PC-3 (cell line): ENCODE measurements at regions not wholly inside any gene's neighbourhood (a gene's known extent, or its start where the extent isn't known, plus 50 kb on each side); places are given as distances from the start of the nearest gene placed in this dataset.

Experiments used
- ATAC-seq: fragments of 200-7000 bp; cut with Tn5 transposase; 2 replicates; pipeline ENCODE4 v1.9.1; 2020; ENCODE audit warnings: mild to moderate bottlenecking, moderate library complexity
- BruUV-seq: library from RNA; stranded (reverse); fragments of 400-500 nt; replicated peaks from 2 replicates; lab custom pipeline; 2021; lab: Mats Ljungman, UMichigan
- CTCF ChIA-PET: fragments of 300-600 bp; sonication (Branson Sonifier 250); formaldehyde crosslinking; loops from one replicate; lab custom pipeline; 2022; ENCODE audit warnings: antibody characterized with exemption; lab: Charles Lee
- POLR2A ChIA-PET: fragments of 300-600 bp; sonication (Branson Sonifier 250); formaldehyde crosslinking; loops from one replicate; lab custom pipeline; 2022; ENCODE audit warnings: antibody characterized with exemption; ENCODE audit not compliant: unreplicated experiment; lab: Charles Lee
- DNase-seq: peaks from one replicate; pipeline ENCODE4 v3.0.0-alpha.2; 2015
- H2AFZ ChIP-seq: fragments of 300-600 bp; sonication (generic); 2 replicates; pipeline ENCODE4 v1.6.0; 2016; ENCODE audit warnings: antibody characterized with exemption, low read length
- H3F3A ChIP-seq: fragments of 300-600 bp; sonication (generic); one replicate; pipeline ENCODE4 v1.6.0; 2017; ENCODE audit warnings: antibody characterized with exemption, low read length, control low read depth, mild to moderate bottlenecking; ENCODE audit not compliant: unreplicated experiment
- H3K27ac ChIP-seq: fragments of 300-600 bp; sonication (generic); 2 replicates; pipeline ENCODE4 v1.5.1; 2016; ENCODE audit warnings: mild to moderate bottlenecking, low read length
- H3K27me3 ChIP-seq: fragments of 300-600 bp; sonication (generic); 2 replicates; pipeline ENCODE4 v1.6.1; 2016; ENCODE audit warnings: low read length, mixed read lengths
- H3K36me3 ChIP-seq: fragments of 300-600 bp; sonication (generic); 2 replicates; pipeline ENCODE4 v1.6.1; 2016; ENCODE audit warnings: low read depth, mixed run types, low read length, mixed read lengths
- H3K4me1 ChIP-seq: fragments of 300-600 bp; sonication (generic); 2 replicates; pipeline ENCODE4 v1.5.1; 2016; ENCODE audit warnings: low read length; ENCODE audit not compliant: insufficient read depth
- H3K4me2 ChIP-seq: fragments of 300-600 bp; sonication (generic); 2 replicates; pipeline ENCODE4 v1.6.0; 2016; ENCODE audit warnings: low read length
- H3K4me3 ChIP-seq: fragments of 300-600 bp; sonication (generic); 2 replicates; pipeline ENCODE4 v1.5.1; 2016; ENCODE audit warnings: mild to moderate bottlenecking, low read length, mixed read lengths
- H3K79me2 ChIP-seq: fragments of 300-600 bp; sonication (generic); 2 replicates; pipeline ENCODE4 v1.6.1; 2017; ENCODE audit warnings: low read length, mixed read lengths
- H3K9ac ChIP-seq: fragments of 300-600 bp; sonication (generic); 2 replicates; pipeline ENCODE4 v1.6.0; 2016; ENCODE audit warnings: mild to moderate bottlenecking, low read length
- H3K9me2 ChIP-seq: fragments of 300-600 bp; sonication (generic); replicated peaks from 2 replicates; pipeline ENCODE4 v1.6.1; 2016; ENCODE audit warnings: mixed run types, low read length, mixed read lengths
- H3K9me3 ChIP-seq: fragments of 300-600 bp; sonication (generic); 2 replicates; pipeline ENCODE4 v1.6.1; 2016; ENCODE audit warnings: low read length, mixed read lengths
- H4K20me1 ChIP-seq: fragments of 300-600 bp; sonication (generic); 2 replicates; pipeline ENCODE4 v1.6.1; 2016; ENCODE audit warnings: low read length, mixed read lengths
- EZH2 ChIP-seq: fragments of 300-600 bp; sonication (generic); IDR thresholded peaks from one replicate; pipeline ENCODE4 v1.6.1; 2017; ENCODE audit warnings: antibody characterized with exemption, mild to moderate bottlenecking, low read length; ENCODE audit not compliant: unreplicated experiment
- EZH2phosphoT487 ChIP-seq: fragments of 300-600 bp; sonication (generic); IDR thresholded peaks from 2 replicates; pipeline ENCODE4 v1.6.1; 2018; ENCODE audit warnings: mild to moderate bottlenecking, antibody characterized with exemption, low read length, borderline replicate concordance
- intact Hi-C: fragments of 100-400 bp; cut with micrococcal nuclease; formaldehyde crosslinking; loops from 2 replicates; pipeline ENCODE4 v1.9.0; 2023
- TF ChIP-seq, protein P1 (sequence below): fragments of 300-600 bp; sonication (generic); conservative IDR thresholded peaks from 2 replicates; pipeline ENCODE4 v1.5.1; 2017; ENCODE audit warnings: antibody characterized with exemption, low read depth, mild to moderate bottlenecking, low read length

- ChIA-PET CTCF (no interaction called here), POLR2A (no interaction called here)
- no TSS peak for BruUV-seq
- no peaks in the 10 kb centered on the region for H3F3A ChIP-seq
- intact Hi-C loops: no loop called here
- H4K20me1 ChIP-seq: no peaks in the 10 kb centered on the region
- H3K4me2 ChIP-seq: no peak overlapping the region
- no peak overlapping the region for H2AFZ ChIP-seq
- TF ChIP-seq EZH2 (no peak), EZH2phosphoT487 (no peak)
- TF ChIP-seq, protein P1, sequence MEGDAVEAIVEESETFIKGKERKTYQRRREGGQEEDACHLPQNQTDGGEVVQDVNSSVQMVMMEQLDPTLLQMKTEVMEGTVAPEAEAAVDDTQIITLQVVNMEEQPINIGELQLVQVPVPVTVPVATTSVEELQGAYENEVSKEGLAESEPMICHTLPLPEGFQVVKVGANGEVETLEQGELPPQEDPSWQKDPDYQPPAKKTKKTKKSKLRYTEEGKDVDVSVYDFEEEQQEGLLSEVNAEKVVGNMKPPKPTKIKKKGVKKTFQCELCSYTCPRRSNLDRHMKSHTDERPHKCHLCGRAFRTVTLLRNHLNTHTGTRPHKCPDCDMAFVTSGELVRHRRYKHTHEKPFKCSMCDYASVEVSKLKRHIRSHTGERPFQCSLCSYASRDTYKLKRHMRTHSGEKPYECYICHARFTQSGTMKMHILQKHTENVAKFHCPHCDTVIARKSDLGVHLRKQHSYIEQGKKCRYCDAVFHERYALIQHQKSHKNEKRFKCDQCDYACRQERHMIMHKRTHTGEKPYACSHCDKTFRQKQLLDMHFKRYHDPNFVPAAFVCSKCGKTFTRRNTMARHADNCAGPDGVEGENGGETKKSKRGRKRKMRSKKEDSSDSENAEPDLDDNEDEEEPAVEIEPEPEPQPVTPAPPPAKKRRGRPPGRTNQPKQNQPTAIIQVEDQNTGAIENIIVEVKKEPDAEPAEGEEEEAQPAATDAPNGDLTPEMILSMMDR: no peak
- no peak overlapping the region for H3K27ac ChIP-seq
- no peaks in the 10 kb centered on the region for H3K27me3 ChIP-seq
- H3K4me1 ChIP-seq: 0 out of 2 replicates have a peak, but pooled peaks cover 5% of the 10 kb centered on the region
- no peaks in the 10 kb centered on the region for H3K9me3 ChIP-seq
- H3K4me3 ChIP-seq: no peak overlapping the region
- no peaks in the 10 kb centered on the region for H3K79me2 ChIP-seq
- H3K9me2 ChIP-seq: no peaks in the 10 kb centered on the region
- DNase-seq: no peak
- H3K36me3 ChIP-seq: no peaks in the 10 kb centered on the region
- ATAC-seq: no peak
- H3K9ac ChIP-seq: no peak overlapping the region
Measured at GRCh38 chr16:26816266-26816665, 250.5 kb upstream of the C16orf82 start.

DNA sequence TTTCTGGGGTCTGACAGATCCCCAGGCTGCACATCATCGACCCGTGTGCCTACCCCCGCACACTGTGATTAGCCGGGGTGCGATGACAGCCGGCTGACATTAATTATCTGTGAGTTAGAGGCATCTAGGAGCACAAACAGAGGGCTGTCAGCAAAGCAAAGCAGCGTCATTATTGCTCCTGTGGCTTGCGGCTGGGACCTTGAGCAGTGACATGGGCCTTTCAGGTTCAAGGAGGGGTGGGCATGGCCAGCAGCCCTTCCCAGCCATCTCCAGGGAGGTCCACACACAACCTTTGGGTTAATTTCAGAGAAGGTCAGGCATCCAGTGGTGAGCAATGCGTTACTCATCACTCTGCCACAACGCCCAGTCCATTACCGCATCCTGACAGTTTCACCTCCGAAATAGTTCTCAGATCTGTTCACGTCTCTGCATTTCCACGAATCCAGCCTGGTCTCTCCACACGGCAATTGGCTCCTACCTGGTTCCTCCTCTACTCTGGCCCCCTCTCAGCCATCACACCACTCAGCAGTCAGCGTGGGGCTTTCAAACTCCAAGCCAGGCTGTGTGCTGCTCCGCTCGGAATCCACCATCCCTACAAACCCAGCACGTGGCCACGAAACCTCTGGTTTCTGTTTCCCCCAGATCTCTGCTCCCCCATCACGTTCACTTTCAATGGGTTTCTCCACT is 249.7 kb upstream of the C16orf82 start:
- H3F3A ChIP-seq: no peaks in the 10 kb centered on the region
- CTCF ChIA-PET: no interaction called here
- peak; percentile 54 for DNase-seq
- no peaks in the 10 kb centered on the region for H3K27me3 ChIP-seq
- POLR2A ChIA-PET: no interaction called here
- H3K27ac ChIP-seq: no peak overlapping the region
- peak overlapping the region; percentile 66 for H3K4me2 ChIP-seq
- 0 out of 2 replicates have a peak, but pooled peaks cover 5% of the 10 kb centered on the region for H3K4me1 ChIP-seq
- H3K36me3 ChIP-seq: no peaks in the 10 kb centered on the region
- no peak for TF ChIP-seq EZH2
- TF ChIP-seq, protein P1: no peak
- TF ChIP-seq EZH2phosphoT487: no peak
- H2AFZ ChIP-seq: peak overlapping the region; percentile 59; the same call in 1 of the 2 replicates
- H3K9me2 ChIP-seq: no peaks in the 10 kb centered on the region
- ATAC-seq: peak; percentile 51; the same call in 1 of the 2 replicates
- peak overlapping the region; percentile 47; the same call in 1 of the 2 replicates for H3K4me3 ChIP-seq
- no peaks in the 10 kb centered on the region for H3K9me3 ChIP-seq
- H3K79me2 ChIP-seq: no peaks in the 10 kb centered on the region
- H3K9ac ChIP-seq: no peak overlapping the region
- intact Hi-C loops: no loop called here
- no peaks in the 10 kb centered on the region for H4K20me1 ChIP-seq
- BruUV-seq: no TSS peak

- Histone ChIP-seq H3F3A (no peaks in the 10 kb centered on the region), H3K9ac (no peak overlapping the region), H3K4me2 (no peak overlapping the region), H3K9me2 (no peaks in the 10 kb centered on the region), H3K4me3 (no peak overlapping the region), H4K20me1 (no peaks in the 10 kb centered on the region), H3K4me1 (0 out of 2 replicates have a peak, but pooled peaks cover 5% of the 10 kb centered on the region), H3K79me2 (no peaks in the 10 kb centered on the region), H3K27ac (no peak overlapping the region), H2AFZ (no peak overlapping the region), H3K9me3 (no peaks in the 10 kb centered on the region), H3K27me3 (no peaks in the 10 kb centered on the region), H3K36me3 (no peaks in the 10 kb centered on the region)
- no TSS peak for BruUV-seq
- ChIA-PET CTCF (no interaction called here), POLR2A (no interaction called here)
- intact Hi-C loops: no loop called here
- ATAC-seq: no peak
- TF ChIP-seq EZH2 (no peak), EZH2phosphoT487 (no peak)
- TF ChIP-seq, protein P1: no peak
- no peak for DNase-seq
Measured at GRCh38 chr16:26818393-26818792, 248.3 kb upstream of the C16orf82 start.
